Nephron (organoid): ENCODE measurements at regions not wholly inside any gene's neighbourhood (a gene's known extent, or its start where the extent isn't known, plus 50 kb on each side); places are given as distances from the start of the nearest gene placed in this dataset.
A peak's percentile ranks its signal among the peaks of the same experiment; 100 is the strongest.

Source experiments
- H3K27ac Mint-ChIP-seq, 3 experiments: 2 replicates each; pipeline ENCODE4 v1.8.0; 2020; ENCODE audit warnings: mixed read lengths in 3 of 3, mild to moderate bottlenecking in 2 of 3, moderate library complexity in 1 of 3
- H3K27me3 Mint-ChIP-seq: 2 replicates; pipeline ENCODE4 v1.8.0; 2021; ENCODE audit warnings: low read depth, mild to moderate bottlenecking, moderate library complexity, mixed read lengths
- H3K36me3 Mint-ChIP-seq: 2 replicates; pipeline ENCODE4 v1.8.0; 2020; ENCODE audit warnings: low read depth, mixed read lengths
- H3K4me1 Mint-ChIP-seq: 2 replicates; pipeline ENCODE4 v1.8.0; 2020; ENCODE audit warnings: mixed read lengths
- H3K4me3 Mint-ChIP-seq, 3 experiments: 2 replicates each; pipeline ENCODE4 v1.8.0; 2020; ENCODE audit warnings: mild to moderate bottlenecking in 3 of 3, mixed read lengths in 3 of 3, moderate library complexity in 2 of 3
- H3K9me3 Mint-ChIP-seq: 2 replicates; pipeline ENCODE4 v1.8.0; 2020; ENCODE audit warnings: mixed read lengths
- TF ChIP-seq, protein P1 (sequence below), 3 experiments: fragments of 200-600 bp; sonication (generic); IDR thresholded peaks; one replicate each; pipeline ENCODE4 v1.5.0; 2021; ENCODE audit warnings: antibody characterized with exemption in 3 of 3; ENCODE audit not compliant: unreplicated experiment in 3 of 3

DNA sequence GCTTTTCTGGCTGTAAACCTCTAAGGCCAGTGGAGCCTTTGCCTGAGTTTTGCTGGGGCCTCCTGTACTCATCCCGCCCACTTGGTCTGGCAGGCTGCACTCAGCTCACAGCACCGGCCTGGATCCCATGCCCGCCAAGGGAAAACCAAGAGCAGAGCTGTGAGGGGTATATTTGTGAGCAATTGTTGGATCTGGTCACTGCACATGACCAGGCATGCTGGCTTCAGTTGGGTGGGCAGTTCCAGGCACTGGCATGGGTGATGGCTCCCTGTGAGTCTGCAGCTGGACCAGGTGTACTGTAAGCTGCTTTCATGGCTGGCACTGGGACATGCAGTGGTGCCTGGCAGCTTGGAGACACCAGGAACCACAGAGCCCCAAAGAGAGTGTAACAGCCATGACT is 563.1 kb upstream of the RGS18 start:
- H3K4me1 Mint-ChIP-seq: peaks cover 15% of the 10 kb centered on the region
- H3K4me3 Mint-ChIP-seq: no peak overlapping the region
- TF ChIP-seq, protein P1, sequence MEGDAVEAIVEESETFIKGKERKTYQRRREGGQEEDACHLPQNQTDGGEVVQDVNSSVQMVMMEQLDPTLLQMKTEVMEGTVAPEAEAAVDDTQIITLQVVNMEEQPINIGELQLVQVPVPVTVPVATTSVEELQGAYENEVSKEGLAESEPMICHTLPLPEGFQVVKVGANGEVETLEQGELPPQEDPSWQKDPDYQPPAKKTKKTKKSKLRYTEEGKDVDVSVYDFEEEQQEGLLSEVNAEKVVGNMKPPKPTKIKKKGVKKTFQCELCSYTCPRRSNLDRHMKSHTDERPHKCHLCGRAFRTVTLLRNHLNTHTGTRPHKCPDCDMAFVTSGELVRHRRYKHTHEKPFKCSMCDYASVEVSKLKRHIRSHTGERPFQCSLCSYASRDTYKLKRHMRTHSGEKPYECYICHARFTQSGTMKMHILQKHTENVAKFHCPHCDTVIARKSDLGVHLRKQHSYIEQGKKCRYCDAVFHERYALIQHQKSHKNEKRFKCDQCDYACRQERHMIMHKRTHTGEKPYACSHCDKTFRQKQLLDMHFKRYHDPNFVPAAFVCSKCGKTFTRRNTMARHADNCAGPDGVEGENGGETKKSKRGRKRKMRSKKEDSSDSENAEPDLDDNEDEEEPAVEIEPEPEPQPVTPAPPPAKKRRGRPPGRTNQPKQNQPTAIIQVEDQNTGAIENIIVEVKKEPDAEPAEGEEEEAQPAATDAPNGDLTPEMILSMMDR (IDR thresholded peaks at IDR 0.05; ENCODE audit: unreplicated experiment in 3 of 3): no peak
- no peaks in the 10 kb centered on the region for H3K36me3 Mint-ChIP-seq
- no peak overlapping the region for H3K27ac Mint-ChIP-seq
- no peaks in the 10 kb centered on the region for H3K9me3 Mint-ChIP-seq
- H3K27me3 Mint-ChIP-seq: no peaks in the 10 kb centered on the region

DNA sequence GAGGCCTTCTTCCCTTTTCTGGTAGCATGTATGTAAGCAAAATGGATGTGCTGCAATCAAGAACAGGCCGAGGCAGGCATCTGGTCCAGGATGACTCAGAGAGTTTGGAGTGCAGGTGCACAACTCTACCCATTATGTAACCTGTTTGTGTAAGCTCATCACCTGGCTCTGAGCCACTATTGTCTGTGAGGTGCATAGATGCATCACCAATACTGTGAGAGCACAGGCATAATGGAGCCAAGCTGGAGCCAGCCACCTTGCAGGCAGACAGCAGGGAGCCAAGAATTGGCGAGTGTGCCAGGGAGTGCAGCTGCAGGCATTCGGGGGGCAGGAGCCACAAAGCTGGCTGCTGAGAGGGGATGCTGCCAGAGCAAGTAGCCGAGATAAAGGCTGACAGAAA is 549.9 kb upstream of the RGS18 start:
- H3K27ac Mint-ChIP-seq: no peak overlapping the region
- TF ChIP-seq, protein P1 (IDR thresholded peaks at IDR 0.05; ENCODE audit: unreplicated experiment in 3 of 3): no peak
- no peaks in the 10 kb centered on the region for H3K27me3 Mint-ChIP-seq
- peaks cover 5% of the 10 kb centered on the region for H3K9me3 Mint-ChIP-seq
- H3K4me3 Mint-ChIP-seq: no peak overlapping the region
- H3K36me3 Mint-ChIP-seq: no peaks in the 10 kb centered on the region
- peaks cover 5% of the 10 kb centered on the region for H3K4me1 Mint-ChIP-seq

DNA sequence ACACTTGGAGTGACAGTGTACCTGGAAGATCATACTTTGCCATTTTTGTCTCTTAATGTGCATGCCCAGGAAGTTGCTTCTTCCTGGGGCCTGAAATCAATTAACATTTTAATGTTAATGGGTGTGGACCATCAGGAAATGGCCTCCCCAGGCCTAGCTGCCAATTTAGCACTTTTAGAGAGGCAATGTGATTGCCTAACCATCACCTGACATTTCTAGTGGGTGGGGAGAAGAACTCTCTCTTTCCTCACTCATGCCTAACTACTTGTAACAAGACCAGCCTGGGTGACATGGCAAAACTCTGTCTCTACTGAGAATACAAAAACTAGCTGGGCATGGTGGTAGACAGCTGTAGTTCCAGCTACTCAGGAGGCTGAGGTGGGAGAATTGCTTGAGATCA is 549.0 kb upstream of the RGS18 start:
- no peaks in the 10 kb centered on the region for H3K36me3 Mint-ChIP-seq
- peaks cover 5% of the 10 kb centered on the region for H3K9me3 Mint-ChIP-seq

DNA sequence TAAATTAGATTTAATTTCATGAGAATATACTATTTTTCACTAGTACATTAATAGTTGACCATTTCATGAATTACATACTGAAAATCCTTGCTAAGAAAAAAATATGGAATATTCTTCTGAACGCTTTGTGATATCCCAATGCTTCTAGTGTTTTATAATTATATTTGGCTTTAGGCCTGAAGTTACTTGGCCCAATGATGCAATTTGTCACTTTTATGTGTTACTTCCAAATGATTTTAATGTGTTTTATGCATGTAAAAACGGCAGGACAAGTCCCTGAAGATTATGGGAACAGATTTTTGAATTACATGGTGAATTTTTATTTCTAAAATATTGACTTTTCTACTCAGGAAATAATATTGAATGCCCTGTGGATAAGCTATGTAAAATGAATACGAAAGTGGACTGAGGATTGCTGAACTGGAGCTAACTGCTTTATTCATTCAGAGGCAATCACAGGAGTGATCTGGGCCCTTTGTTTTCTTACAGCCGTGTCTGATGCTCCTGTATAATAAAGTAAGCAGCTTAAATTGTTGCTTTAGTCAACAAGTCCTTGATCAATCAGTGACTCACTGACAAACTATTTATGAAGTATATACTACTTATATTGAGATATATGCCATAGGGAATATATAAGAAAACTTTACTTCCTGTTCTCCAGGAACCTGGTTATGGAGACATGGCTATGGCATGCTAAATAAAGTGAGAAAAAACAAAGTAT is 543.0 kb upstream of the RGS18 start:
- Mint-ChIP-seq H3K27ac (peak overlapping the region in 1 of 3 experiments; percentile 33), H3K36me3 (no peaks in the 10 kb centered on the region), H3K27me3 (no peaks in the 10 kb centered on the region), H3K4me3 (no peak overlapping the region), H3K9me3 (no peaks in the 10 kb centered on the region), H3K4me1 (peaks cover 27% of the 10 kb centered on the region)
- TF ChIP-seq, protein P1 (IDR thresholded peaks at IDR 0.05; ENCODE audit: unreplicated experiment in 3 of 3): no peak

More for the DNA sequence above, 549.0 kb upstream of the RGS18 start:
- Mint-ChIP-seq H3K27ac (no peak overlapping the region), H3K27me3 (no peaks in the 10 kb centered on the region), H3K4me1 (peaks cover 5% of the 10 kb centered on the region), H3K4me3 (no peak overlapping the region)
- TF ChIP-seq, protein P1 (IDR thresholded peaks at IDR 0.05; ENCODE audit: unreplicated experiment in 3 of 3): no peak

DNA sequence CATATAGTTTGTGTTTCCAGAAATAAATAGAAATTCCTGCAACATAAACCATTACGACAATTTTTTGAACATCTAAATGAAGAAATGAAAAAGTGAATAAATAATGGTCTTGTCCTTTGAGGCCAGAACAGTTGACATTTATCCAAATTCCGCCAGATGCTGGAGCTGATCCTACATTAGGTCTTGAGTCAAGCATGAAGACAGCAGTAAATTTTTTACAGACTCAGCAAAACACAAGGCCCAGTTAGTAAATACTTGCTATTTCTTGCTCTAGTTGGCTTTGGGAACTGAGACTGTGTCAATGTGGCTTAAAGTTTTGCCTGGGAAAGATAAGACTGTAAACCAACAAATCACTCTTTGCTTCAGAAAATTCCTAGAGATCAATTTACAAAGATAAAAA is 540.1 kb upstream of the RGS18 start:
- Mint-ChIP-seq H3K4me3 (no peak overlapping the region), H3K4me1 (peaks cover 37% of the 10 kb centered on the region), H3K27me3 (no peaks in the 10 kb centered on the region), H3K36me3 (no peaks in the 10 kb centered on the region), H3K27ac (peak overlapping the region; percentile 86 to 92 (median 89)), H3K9me3 (no peaks in the 10 kb centered on the region)
- TF ChIP-seq, protein P1 (IDR thresholded peaks at IDR 0.05; ENCODE audit: unreplicated experiment in 3 of 3): no peak

DNA sequence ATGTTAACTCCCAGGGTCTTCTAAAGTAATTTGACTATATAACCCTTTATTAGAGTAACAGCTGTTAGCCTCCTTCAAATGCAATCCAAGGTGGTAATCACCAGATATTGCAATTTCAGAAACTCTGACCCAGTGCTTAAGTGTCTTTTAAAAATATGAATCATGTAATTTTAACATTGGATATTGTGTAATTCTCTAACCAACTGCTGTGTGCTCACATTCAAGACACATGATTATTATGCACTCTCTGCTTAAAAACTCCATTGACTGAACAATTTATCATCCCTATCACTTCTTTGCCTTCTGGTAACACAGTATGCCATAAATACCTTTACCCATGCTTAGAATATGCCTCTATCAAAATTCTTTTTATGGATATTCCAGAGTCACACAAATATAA is 537.4 kb upstream of the RGS18 start:
- H3K9me3 Mint-ChIP-seq: no peaks in the 10 kb centered on the region
- H3K27ac Mint-ChIP-seq: peak overlapping the region; percentile 4 to 36 (median 33)
- TF ChIP-seq, protein P1 (IDR thresholded peaks at IDR 0.05; ENCODE audit: unreplicated experiment in 3 of 3): no peak
- no peaks in the 10 kb centered on the region for H3K27me3 Mint-ChIP-seq
- no peak overlapping the region for H3K4me3 Mint-ChIP-seq
- no peaks in the 10 kb centered on the region for H3K36me3 Mint-ChIP-seq
- peaks cover 37% of the 10 kb centered on the region for H3K4me1 Mint-ChIP-seq
